ENCODE measurements at regions not wholly inside any gene's neighbourhood (a gene's known extent, or its start where the extent isn't known, plus 50 kb on each side); places are given as distances from the start of the nearest gene placed in this dataset.

- Histone ChIP-seq H3K27ac (ENCODE audit: insufficient read depth, low read depth, low read length) (no peak overlapping the region), H2AFZ (ENCODE audit: low read depth, low read length) (no peak overlapping the region), H3K36me3 (ENCODE audit: control insufficient read depth in 2 of 2, extremely low read depth in 1 of 2, insufficient read depth in 2 of 2, low read length in 2 of 2) (no peaks in the 10 kb centered on the region), H3K4me3 (replicated peaks in 1 of 3; ENCODE audit: insufficient read depth in 1 of 3, low read depth in 1 of 3, low read length in 3 of 3) (no peak overlapping the region), H3K9me3 (replicated peaks; ENCODE audit: control insufficient read depth, insufficient read depth, low read length) (no peaks in the 10 kb centered on the region), H4K20me1 (replicated peaks; ENCODE audit: control insufficient read depth, extremely low read depth, insufficient read depth, low read length) (no peaks in the 10 kb centered on the region), H3K9ac (replicated peaks; ENCODE audit: extremely low read depth, insufficient read depth, low read length) (no peak overlapping the region), H3K79me2 (ENCODE audit: control insufficient read depth, insufficient read depth, low read length) (no peaks in the 10 kb centered on the region), H3K9me1 (replicated peaks; ENCODE audit: control insufficient read depth, extremely low read depth, insufficient read depth, low read length) (no peaks in the 10 kb centered on the region), H3K4me1 (ENCODE audit: control insufficient read depth, extremely low read depth, insufficient read depth, low read length) (no peaks in the 10 kb centered on the region), H3K27me3 (ENCODE audit: control insufficient read depth in 2 of 2, insufficient read depth in 2 of 2, low read length in 2 of 2) (no peaks in the 10 kb centered on the region), H3K4me2 (ENCODE audit: insufficient read depth, low read length) (no peak overlapping the region)
- no TSS peak for BruUV-seq (replicated peaks)
- no peak for FAIRE-seq
- CTCF ChIA-PET, result no interaction called here
- dilution Hi-C loops (cut with MboI; ENCODE audit: extremely low pct_ligation_motif_present, low sequenced_read_pairs) (no loop called here), intact Hi-C loops (cut with micrococcal nuclease) (no loop called here)
- DNase-seq (ENCODE audit: low read depth, low spot score), result no peak
- POLR2A ChIA-PET, result no interaction called here
- TF ChIP-seq MAX (IDR thresholded peaks at IDR 0.05; ENCODE audit: insufficient read depth, insufficient read length), result no peak
- no peak for TF ChIP-seq POLR2A (IDR thresholded peaks at IDR 0.05; ENCODE audit: low read depth, low read length)
- no peak for TF ChIP-seq POLR2AphosphoS5 (IDR thresholded peaks at IDR 0.05; ENCODE audit: insufficient read depth, low read depth, low read length)
- TF ChIP-seq FOS (IDR thresholded peaks at IDR 0.05; ENCODE audit: borderline replicate concordance, insufficient read depth, low read length), result no peak
- TF ChIP-seq MYC (IDR thresholded peaks at IDR 0.05; ENCODE audit: low read depth, low read length), result no peak
- no peak for TF ChIP-seq GATA2 (IDR thresholded peaks at IDR 0.05; ENCODE audit: insufficient read depth, insufficient read length, low read depth, low read length)
- no peak for TF ChIP-seq JUN (IDR thresholded peaks at IDR 0.05; ENCODE audit: borderline replicate concordance, insufficient read depth, insufficient read length, low read depth)
- TF ChIP-seq EZH2 (IDR thresholded peaks at IDR 0.05; ENCODE audit: borderline replicate concordance, low read depth, low read length, severe bottlenecking), result no peak
- no peak for TF ChIP-seq CTCF (IDR thresholded peaks at IDR 0.05; ENCODE audit: extremely low read depth in 1 of 2, insufficient read depth in 1 of 2, low read depth in 1 of 2, low read length in 2 of 2)
Observed at GRCh38 chr10:117612113-117612512, 69.6 kb downstream of the EMX2 start.

Data from endothelial cell of umbilical vein (primary cell).